Vagina (tissue), 2 donors: ENCODE measurements at regions not wholly inside any gene's neighbourhood (a gene's known extent, or its start where the extent isn't known, plus 50 kb on each side); places are given as distances from the start of the nearest gene placed in this dataset.

Experiments used
- DNase-seq, 2 donors: peaks; one replicate each; pipeline ENCODE4 v3.0.0-alpha.2; 2017; ENCODE audit errors: extremely low spot score in 2 of 2
- H3K27ac ChIP-seq: fragments of 200-600 bp; sonication (generic); one replicate; pipeline ENCODE4 v1.5.1; 2019
- H3K27me3 ChIP-seq: fragments of 200-600 bp; sonication (generic); one replicate; pipeline ENCODE4 v1.5.1; 2019
- H3K36me3 ChIP-seq, 2 donors: fragments of 200-600 bp; sonication (generic); one replicate each; pipeline ENCODE4 v1.5.1; 2017 to 2019
- H3K4me1 ChIP-seq: fragments of 200-600 bp; sonication (generic); one replicate; pipeline ENCODE4 v1.5.1; 2019
- H3K4me3 ChIP-seq, 2 donors: fragments of 200-600 bp; sonication (generic); 1 replicate in 1 of 2; 2 replicates in 1 of 2; pipeline ENCODE4 v1.5.1; 2016 to 2019
- H3K9me3 ChIP-seq: fragments of 200-600 bp; sonication (generic); one replicate; pipeline ENCODE4 v1.5.1; 2019
- POLR2A ChIP-seq, 2 donors: fragments of 450-650 bp; IDR thresholded peaks; one replicate each; pipeline ENCODE4 v1.6.1; 2017; ENCODE audit warnings: antibody characterized with exemption in 2 of 2, mild to moderate bottlenecking in 2 of 2, moderate library complexity in 2 of 2
- POLR2AphosphoS5 ChIP-seq, 2 donors: sonication (generic); formaldehyde crosslinking; IDR thresholded peaks; one replicate each; pipeline ENCODE4 v1.9.0; 2017; ENCODE audit warnings: antibody characterized with exemption in 2 of 2, mild to moderate bottlenecking in 2 of 2, low read depth in 1 of 2; ENCODE audit not compliant: insufficient read depth in 1 of 2
- intact Hi-C: fragments of 100-400 bp; cut with DNase I; formaldehyde crosslinking; loops from one replicate; pipeline ENCODE4 v1.15.1; 2023
- TF ChIP-seq, protein P1 (sequence below), 3 experiments: fragments of 450-650 bp in 2 of 3; fragments of 200-600 bp in 1 of 3; sonication (generic) in 1 of 3; IDR thresholded peaks; one replicate each; pipeline ENCODE4 v1.5.1; 2017 to 2019; ENCODE audit warnings: antibody characterized with exemption in 3 of 3, mild to moderate bottlenecking in 2 of 3, moderate library complexity in 2 of 3

DNA sequence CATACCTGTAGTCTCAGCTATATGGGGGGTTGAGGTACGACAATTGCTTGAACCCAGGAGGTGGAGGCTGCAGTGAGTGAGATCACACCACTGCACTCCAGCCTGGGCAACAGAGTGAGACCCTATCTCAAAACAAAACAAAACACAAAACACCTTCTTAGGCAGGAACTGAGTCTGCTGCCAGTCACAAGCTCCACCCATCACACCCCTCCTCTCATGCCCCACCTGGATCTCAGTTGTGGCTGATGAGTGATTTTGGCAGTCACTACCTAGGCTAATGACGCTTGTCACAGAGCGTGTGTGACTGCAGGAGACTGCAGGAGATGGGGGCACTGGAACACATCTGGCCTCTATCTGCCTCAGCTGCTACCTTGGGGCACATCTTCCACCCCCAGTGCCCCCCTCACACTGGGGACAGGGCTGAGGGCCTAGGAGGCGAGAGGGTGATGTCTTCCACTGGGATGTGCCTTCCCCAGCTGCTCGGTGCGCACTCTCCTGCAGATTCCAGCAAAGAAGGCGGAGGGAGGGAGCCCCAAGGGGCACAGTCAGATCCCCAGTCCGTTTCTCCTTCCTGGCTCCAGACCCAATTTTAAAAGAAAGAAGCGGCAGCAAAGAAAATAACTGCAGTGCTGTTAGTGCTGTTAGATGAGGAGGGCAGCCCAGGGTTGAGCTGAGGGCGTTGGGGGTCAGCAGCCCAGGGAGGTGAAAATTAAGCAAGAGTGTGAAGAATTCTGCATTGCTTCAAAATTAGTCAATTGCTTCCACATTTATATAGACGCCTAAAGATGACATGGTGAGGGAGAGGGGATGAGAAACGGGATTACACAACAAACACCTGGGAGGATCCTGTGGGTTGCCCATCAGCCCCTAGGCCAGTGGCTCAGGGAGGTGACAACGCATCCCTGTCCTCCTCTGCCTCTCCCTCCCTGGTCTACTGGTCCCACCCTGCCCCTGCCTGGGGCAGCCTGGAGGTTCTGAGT, 143.6 kb upstream of the HAAO start:
- H3K4me1 ChIP-seq = peaks cover 78% of the 10 kb centered on the region
- TF ChIP-seq, protein P1, sequence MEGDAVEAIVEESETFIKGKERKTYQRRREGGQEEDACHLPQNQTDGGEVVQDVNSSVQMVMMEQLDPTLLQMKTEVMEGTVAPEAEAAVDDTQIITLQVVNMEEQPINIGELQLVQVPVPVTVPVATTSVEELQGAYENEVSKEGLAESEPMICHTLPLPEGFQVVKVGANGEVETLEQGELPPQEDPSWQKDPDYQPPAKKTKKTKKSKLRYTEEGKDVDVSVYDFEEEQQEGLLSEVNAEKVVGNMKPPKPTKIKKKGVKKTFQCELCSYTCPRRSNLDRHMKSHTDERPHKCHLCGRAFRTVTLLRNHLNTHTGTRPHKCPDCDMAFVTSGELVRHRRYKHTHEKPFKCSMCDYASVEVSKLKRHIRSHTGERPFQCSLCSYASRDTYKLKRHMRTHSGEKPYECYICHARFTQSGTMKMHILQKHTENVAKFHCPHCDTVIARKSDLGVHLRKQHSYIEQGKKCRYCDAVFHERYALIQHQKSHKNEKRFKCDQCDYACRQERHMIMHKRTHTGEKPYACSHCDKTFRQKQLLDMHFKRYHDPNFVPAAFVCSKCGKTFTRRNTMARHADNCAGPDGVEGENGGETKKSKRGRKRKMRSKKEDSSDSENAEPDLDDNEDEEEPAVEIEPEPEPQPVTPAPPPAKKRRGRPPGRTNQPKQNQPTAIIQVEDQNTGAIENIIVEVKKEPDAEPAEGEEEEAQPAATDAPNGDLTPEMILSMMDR (IDR thresholded peaks at IDR 0.05) = no peak
- TF ChIP-seq POLR2AphosphoS5 (IDR thresholded peaks at IDR 0.05; ENCODE audit: insufficient read depth in 1 of 2, low read depth in 1 of 2) (no peak), POLR2A (IDR thresholded peaks at IDR 0.05) (no peak)

DNA sequence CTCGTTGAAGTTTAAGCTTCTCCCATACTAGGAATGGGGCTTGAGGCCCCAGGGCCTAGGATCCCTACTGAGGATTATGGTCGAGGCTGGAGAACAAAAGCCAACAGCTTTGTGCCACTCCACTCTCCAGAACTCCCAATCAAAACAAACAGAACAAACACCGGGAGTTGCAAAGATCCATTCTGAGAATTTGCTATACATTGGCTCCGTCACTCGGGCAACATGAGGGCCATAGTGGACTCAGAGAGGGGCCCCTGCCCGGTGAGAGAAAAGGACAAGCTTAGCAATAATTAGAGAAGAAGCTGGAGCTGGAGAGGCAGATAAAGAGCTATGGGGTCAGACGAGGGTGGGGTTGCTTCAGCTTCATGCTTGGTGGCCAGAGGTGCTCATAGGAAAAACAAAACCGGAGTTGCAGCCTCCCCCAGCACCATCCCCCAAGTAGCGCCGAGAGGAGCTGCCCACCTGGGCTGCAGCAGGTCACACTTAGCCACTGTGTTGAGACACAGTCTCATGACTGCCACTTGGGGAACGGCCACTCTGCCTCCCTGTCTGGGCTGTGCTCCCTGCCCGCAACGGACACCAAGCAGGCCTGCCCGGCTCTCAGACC, 142.3 kb upstream of the HAAO start:
- DNase-seq = no peak
- H3K4me3 ChIP-seq = no peak overlapping the region
- intact Hi-C loops = loop anchor here (5.0 kb wide), 1 partner anchor 77 kb away; no protein-coding TSS in a partner anchor
- no peak for TF ChIP-seq POLR2AphosphoS5 (IDR thresholded peaks at IDR 0.05; ENCODE audit: insufficient read depth in 1 of 2, low read depth in 1 of 2)
- no peak for TF ChIP-seq POLR2A (IDR thresholded peaks at IDR 0.05)
- TF ChIP-seq, protein P1 (IDR thresholded peaks at IDR 0.05) = no peak
- H3K36me3 ChIP-seq = no peaks in the 10 kb centered on the region
- peak overlapping the region; percentile 20 for H3K27ac ChIP-seq
- H3K9me3 ChIP-seq = no peaks in the 10 kb centered on the region
- no peaks in the 10 kb centered on the region for H3K27me3 ChIP-seq
- H3K4me1 ChIP-seq = peaks cover 85% of the 10 kb centered on the region

More for the DNA sequence above, 143.6 kb upstream of the HAAO start:
- intact Hi-C loops = loop anchor here (5.0 kb wide), 1 partner anchor 79 kb away; no protein-coding TSS in a partner anchor
- no peak for DNase-seq
- no peaks in the 10 kb centered on the region for H3K27me3 ChIP-seq
- H3K4me3 ChIP-seq = no peak overlapping the region
- no peaks in the 10 kb centered on the region for H3K9me3 ChIP-seq
- peak overlapping the region; percentile 20 for H3K27ac ChIP-seq
- no peaks in the 10 kb centered on the region for H3K36me3 ChIP-seq

DNA sequence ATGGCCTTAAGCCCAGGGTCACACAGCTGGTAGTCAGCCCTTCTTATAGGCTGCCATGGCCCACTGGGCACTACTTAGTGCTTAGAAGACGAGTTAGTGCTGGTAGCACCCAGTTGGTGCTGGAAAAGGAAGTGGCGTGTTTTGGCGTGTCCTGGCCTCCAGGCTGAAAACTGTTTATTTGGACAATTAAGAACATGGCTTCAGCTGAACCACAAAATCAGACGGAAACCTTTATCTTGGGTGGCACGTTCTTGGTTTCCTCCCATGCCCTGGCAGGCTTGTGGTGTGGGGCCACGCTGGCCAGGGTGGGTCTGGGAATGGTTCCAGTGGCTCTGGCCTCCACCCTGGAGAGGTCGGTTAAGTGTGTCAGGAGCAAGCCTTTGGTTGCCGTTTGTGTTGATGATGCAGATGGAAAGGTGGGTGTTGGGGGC, 141.5 kb upstream of the HAAO start:
- no peaks in the 10 kb centered on the region for H3K9me3 ChIP-seq
- intact Hi-C loops = no loop called here
- H3K4me3 ChIP-seq = no peak overlapping the region
- no peaks in the 10 kb centered on the region for H3K27me3 ChIP-seq
- DNase-seq = no peak
- TF ChIP-seq, protein P1 (IDR thresholded peaks at IDR 0.05) = no peak
- TF ChIP-seq POLR2A (IDR thresholded peaks at IDR 0.05) (no peak), POLR2AphosphoS5 (IDR thresholded peaks at IDR 0.05; ENCODE audit: insufficient read depth in 1 of 2, low read depth in 1 of 2) (no peak)
- no peaks in the 10 kb centered on the region for H3K36me3 ChIP-seq
- peaks cover 89% of the 10 kb centered on the region for H3K4me1 ChIP-seq
- H3K27ac ChIP-seq = peak overlapping the region; percentile 91

DNA sequence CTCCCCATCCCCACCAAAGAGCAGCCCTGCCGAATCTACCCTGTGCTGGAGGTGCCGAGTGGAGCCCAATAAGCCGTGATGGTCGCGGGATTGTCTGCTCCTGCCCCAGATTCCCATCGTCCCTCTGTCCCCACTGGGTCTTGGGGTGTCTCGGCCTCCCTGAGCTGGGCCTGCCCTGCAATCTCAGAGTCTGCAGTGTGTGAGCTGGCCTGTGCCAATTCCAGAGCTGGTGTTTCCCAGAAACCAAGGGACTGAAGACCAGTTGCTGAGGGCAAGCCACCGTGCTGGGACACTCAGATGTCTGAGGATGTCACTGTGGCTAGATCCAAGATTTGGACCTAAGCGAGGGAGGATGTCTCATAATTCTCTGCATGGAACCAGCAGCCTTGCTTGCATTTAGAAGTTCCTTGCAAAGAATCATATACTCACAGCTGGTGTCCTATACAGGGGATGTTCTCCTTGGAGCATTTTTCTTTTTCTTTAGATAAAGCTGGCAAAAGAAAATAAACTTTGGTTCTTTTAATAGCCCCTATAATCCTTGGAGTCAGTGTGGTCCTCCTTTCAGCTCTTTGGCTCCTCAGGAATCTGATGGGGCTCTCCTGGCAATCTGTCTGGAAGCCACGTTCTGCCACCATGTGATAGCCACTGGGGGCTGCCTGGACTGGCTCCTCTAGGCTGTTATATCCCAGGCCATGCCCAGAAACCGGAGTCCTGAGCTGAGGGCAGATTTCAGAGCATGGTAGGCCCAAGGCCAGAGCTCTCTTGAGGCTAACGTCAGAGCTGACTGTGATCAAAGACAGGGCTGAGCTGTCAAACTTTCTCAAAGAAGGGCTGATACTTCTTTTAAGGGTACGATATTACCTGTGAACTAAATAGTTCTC, 140.1 kb upstream of the HAAO start:
- Histone ChIP-seq H3K4me3 (no peak overlapping the region), H3K27me3 (no peaks in the 10 kb centered on the region), H3K36me3 (no peaks in the 10 kb centered on the region), H3K27ac (peak overlapping the region; percentile 91), H3K9me3 (no peaks in the 10 kb centered on the region), H3K4me1 (peaks cover 97% of the 10 kb centered on the region)
- DNase-seq = no peak
- intact Hi-C loops = no loop called here
- TF ChIP-seq POLR2AphosphoS5 (IDR thresholded peaks at IDR 0.05; ENCODE audit: insufficient read depth in 1 of 2, low read depth in 1 of 2) (no peak), POLR2A (IDR thresholded peaks at IDR 0.05) (no peak)
- TF ChIP-seq, protein P1 (IDR thresholded peaks at IDR 0.05) = no peak
